GM21825 (cell line): ENCODE measurements at regions not wholly inside any gene's neighbourhood (a gene's known extent, or its start where the extent isn't known, plus 50 kb on each side); places are given as distances from the start of the nearest gene placed in this dataset.
A peak's percentile ranks its signal among the peaks of the same experiment; 100 is the strongest.
"Not testable (repeated sequence)": the region's sequence is repeated elsewhere in the genome, so short reads cannot be mapped to it uniquely, and the experiment has no call there.

ENCODE experiments used
- ATAC-seq: cut with Tn5 transposase; IDR thresholded peaks from one replicate; pipeline ENCODE4 v1.9.1; 2021; ENCODE audit warnings: mild to moderate bottlenecking, moderate library complexity; ENCODE audit not compliant: unreplicated experiment

GRCh38 chr9:100700689-100701318 is 122.9 kb downstream of the CAVIN4 start:
- ATAC-seq: no peak

- peak; percentile 67 for ATAC-seq
Observed at GRCh38 chr9:100714372-100715099, 136.7 kb downstream of the CAVIN4 start.

- ATAC-seq: no peak
Observed at GRCh38 chr9:100715100-100715380, 137.2 kb downstream of the CAVIN4 start.

- no peak for ATAC-seq
Observed at GRCh38 chr9:100718717-100719116, 140.8 kb downstream of the CAVIN4 start.

GRCh38 chr9:100720922-100721321 is 143.0 kb downstream of the CAVIN4 start:
- ATAC-seq: no peak

- ATAC-seq: no peak
Observed at GRCh38 chr9:100724886-100725285, 147.0 kb downstream of the CAVIN4 start.

GRCh38 chr9:100725371-100725770 is 147.5 kb downstream of the CAVIN4 start:
- no peak for ATAC-seq

- ATAC-seq: no peak
Observed at GRCh38 chr9:100729336-100729895, 151.5 kb downstream of the CAVIN4 start.

- ATAC-seq: no peak
Observed at GRCh38 chr9:100730086-100730485, 152.2 kb downstream of the CAVIN4 start.

- ATAC-seq: no peak
Observed at GRCh38 chr9:100731038-100731556, 153.2 kb downstream of the CAVIN4 start.

GRCh38 chr9:100731557-100731956 is 153.7 kb downstream of the CAVIN4 start:
- no peak for ATAC-seq

- no peak for ATAC-seq
Observed at GRCh38 chr9:100739208-100739607, 161.3 kb downstream of the CAVIN4 start.

- ATAC-seq: no peak
Observed at GRCh38 chr9:100739666-100740065, 161.8 kb downstream of the CAVIN4 start.

- not testable (repeated sequence) for ATAC-seq
Observed at GRCh38 chr9:100748930-100749329, 171.1 kb downstream of the CAVIN4 start.

- no peak for ATAC-seq
Observed at GRCh38 chr9:100756217-100756616, 178.3 kb downstream of the CAVIN4 start.

GRCh38 chr9:100759215-100759614 is 181.3 kb downstream of the CAVIN4 start:
- no peak for ATAC-seq

GRCh38 chr9:100761276-100761802 is 183.5 kb downstream of the CAVIN4 start:
- ATAC-seq: no peak

GRCh38 chr9:100774326-100774725 is 196.4 kb downstream of the CAVIN4 start:
- ATAC-seq: no peak

- no peak for ATAC-seq
Observed at GRCh38 chr9:100774962-100775361, 197.1 kb downstream of the CAVIN4 start.

- ATAC-seq: no peak
Observed at GRCh38 chr9:100775912-100776311, 198.0 kb downstream of the CAVIN4 start.

GRCh38 chr9:100784755-100785154 is 206.9 kb downstream of the CAVIN4 start:
- no peak for ATAC-seq

- no peak for ATAC-seq
Observed at GRCh38 chr9:100785946-100786345, 208.1 kb downstream of the CAVIN4 start.
